HG03354 (cell line): ENCODE measurements at regions not wholly inside any gene's neighbourhood (a gene's known extent, or its start where the extent isn't known, plus 50 kb on each side); places are given as distances from the start of the nearest gene placed in this dataset.

ENCODE experiments used
- ATAC-seq: cut with Tn5 transposase; IDR thresholded peaks from one replicate; pipeline ENCODE4 v1.9.1; 2021; ENCODE audit warnings: mild to moderate bottlenecking; ENCODE audit not compliant: unreplicated experiment, poor library complexity, severe bottlenecking

- ATAC-seq, result no peak
These were observed 1445.6 kb downstream of the TBC1D22A start for GRCh38 chr22:48207919-48208535.

GRCh38 chr22:48205790-48206189 is 1443.3 kb downstream of the TBC1D22A start:
- no peak for ATAC-seq

DNA sequence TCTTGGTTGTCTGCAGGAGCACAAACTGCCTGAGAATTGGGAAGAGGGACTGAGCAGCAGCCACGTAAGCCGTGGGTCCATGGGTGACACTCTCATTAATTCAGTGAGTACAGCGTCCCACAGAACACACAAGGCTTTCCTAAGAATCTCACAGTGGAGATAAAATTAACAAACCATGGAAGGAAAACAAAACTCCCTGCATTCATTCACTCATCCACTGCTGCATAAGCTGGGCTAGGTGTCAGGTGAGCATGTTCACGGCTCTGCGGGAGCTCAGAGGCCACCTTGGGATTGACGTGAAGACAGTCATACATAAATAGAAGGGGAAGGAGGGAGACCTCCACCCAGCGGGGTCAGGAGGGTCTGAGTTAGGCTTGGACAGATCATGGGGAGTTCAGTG is 1442.7 kb downstream of the TBC1D22A start:
- ATAC-seq, result no peak

- ATAC-seq, result no peak
These were observed 1441.8 kb downstream of the TBC1D22A start for GRCh38 chr22:48204296-48204695.

DNA sequence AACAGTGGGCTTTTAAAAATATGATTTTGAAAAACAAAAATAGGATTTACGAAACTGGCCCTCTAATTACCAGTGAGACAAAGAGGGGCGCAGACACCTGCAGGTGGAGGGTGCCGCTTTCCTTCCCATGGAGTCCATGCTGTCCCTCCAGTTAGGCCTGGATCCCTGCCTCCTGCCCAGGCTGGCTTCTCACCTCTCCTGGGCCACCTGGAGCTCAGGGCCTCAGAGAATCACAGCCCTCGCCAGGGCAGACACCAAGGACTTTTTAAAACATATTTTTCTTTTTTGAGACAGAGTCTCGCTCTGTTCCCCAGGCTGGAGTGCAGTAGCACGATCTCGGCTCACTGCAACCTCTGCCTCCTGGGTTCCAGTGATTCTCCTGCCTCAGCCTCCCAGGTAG is 1437.2 kb downstream of the TBC1D22A start:
- no peak for ATAC-seq

GRCh38 chr22:48198489-48199459 is 1436.3 kb downstream of the TBC1D22A start:
- no peak for ATAC-seq

DNA sequence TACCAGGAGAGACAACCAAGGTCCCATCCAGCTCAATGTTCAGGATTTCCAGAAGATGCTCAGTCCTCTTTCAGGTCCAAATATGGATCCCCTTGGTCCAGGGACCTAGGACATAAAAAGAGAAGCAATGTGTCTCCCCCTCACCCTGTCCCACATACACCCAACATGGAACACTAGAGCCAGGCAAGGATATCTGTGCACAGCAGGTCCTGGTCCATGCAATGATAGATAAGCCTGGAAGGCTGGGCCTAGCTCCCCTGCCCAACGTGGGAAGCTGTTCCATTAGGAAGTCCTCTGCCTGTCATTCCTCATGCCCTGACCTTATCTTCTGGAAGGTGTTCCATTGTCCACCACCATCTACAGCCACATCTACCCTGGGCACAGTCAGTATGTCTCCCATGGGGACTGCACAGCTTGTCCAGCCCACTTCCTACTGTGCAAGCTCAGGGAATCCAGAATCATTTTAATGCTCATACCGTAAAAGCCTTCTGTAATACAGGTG is 1434.8 kb downstream of the TBC1D22A start:
- no peak for ATAC-seq

DNA sequence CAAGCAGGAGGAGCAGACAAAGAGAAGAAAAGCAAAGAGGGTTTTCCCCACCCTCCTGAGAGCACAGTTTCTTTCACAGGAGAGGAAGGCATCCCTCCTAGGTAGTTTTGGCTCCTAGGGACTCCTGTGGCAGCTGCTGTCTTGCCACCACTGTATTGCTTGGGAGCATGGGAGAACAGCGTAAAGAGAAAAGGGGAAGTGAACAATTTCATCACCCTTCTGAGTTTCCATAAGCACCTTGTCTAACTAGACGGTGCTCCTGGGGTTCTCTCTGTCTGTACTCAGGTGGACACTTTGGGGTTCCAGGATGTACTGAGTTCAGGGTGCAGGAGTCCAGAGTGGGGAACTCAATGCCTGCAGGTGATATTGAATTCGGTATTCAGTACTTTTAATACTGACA is 1430.5 kb downstream of the TBC1D22A start:
- no peak for ATAC-seq

GRCh38 chr22:48192071-48192470 is 1429.6 kb downstream of the TBC1D22A start:
- ATAC-seq, result no peak

DNA sequence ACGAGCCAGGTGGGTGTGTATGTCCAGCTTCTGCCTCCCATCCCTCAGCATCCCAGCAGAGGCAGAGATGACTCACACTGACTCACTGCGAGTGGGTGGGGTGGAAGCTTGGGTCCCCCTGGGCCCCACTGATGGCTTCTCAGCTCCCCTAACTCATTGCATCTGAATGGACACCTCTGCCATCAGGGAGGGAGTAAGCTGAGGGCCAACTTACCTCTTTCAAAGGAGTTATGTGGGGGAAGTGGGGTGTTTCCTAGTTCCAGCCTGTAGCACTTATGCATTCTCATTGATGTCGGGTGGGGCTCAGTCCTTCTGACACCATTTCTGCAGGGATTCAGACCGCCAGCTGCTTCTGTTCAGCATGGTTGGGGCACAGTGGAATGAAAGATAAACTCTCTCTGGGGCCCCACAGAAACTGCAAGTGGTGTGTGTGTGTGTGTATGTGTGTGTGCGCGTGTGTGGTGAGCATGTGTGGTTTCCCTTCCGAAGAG is 1425.8 kb downstream of the TBC1D22A start:
- ATAC-seq, result no peak

DNA sequence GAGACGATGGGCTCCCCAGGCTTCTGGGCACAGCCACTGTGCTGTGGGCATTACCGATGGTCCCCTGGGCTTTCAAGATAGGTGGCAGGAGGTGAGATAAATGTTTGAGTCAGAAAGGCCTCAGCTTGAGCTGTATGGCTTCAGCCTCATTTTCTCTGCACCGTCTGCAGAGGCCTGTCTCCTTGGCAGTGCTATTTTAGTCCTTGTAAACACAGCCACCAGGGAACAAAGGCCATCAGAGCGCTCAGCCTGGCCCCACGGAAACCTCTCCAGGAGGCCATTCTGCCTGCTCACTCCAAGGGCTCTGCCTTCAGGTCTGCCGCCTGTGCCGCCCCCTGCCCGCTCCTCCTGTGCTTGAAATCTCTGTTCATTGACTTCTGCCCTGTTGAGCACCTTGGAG is 1424.9 kb downstream of the TBC1D22A start:
- ATAC-seq, result no peak

GRCh38 chr22:48186146-48186790 is 1423.8 kb downstream of the TBC1D22A start:
- ATAC-seq, result no peak

GRCh38 chr22:48185071-48186055 is 1422.9 kb downstream of the TBC1D22A start:
- ATAC-seq, result no peak

GRCh38 chr22:48182846-48183805 is 1420.7 kb downstream of the TBC1D22A start:
- ATAC-seq, result no peak

GRCh38 chr22:48182031-48182430 is 1419.6 kb downstream of the TBC1D22A start:
- ATAC-seq, result no peak

DNA sequence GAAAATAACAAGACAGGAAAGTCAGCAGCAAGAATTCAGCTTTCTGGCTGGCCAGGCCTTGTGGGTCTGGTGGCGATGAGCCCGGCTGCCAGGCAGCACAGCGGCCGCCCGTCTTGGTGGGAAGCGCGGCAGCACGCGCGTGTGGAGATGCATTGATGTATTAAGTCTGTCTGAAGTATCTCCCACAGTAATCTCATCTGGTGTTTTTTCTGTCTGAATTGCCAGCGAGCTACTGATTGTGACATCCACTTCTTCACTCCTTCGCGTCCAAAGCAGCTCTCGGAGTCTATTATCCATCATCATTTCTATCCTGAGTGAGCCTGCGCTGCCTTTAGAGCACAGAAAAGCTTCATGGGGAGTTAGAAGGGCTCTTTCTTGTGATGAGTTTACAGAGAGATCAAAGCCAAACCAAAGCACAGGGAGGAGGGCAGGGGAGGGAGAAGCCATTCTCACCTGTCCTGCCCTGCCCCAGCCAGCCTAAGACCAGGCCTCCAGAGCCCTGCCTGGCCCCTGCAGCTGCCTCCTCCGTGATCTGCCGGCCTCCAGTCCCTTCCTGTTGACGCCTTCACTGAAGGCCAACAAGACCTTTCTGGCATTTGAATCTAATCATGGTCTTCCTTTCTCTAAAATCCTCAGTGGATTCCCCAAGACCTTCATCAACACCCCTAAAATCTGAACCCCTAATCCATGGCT is 1419.0 kb downstream of the TBC1D22A start:
- ATAC-seq, result no peak

GRCh38 chr22:48180631-48181030 is 1418.2 kb downstream of the TBC1D22A start:
- ATAC-seq, result no peak
